H9 (cell line): ENCODE measurements at regions not wholly inside any gene's neighbourhood (a gene's known extent, or its start where the extent isn't known, plus 50 kb on each side); places are given as distances from the start of the nearest gene placed in this dataset.

Source experiments
- DNase-seq: peaks from one replicate; pipeline ENCODE4 v3.0.0-alpha.2; 2017
- H2AFZ ChIP-seq: one replicate; pipeline ENCODE4 v1.6.1; 2013; ENCODE audit warnings: mild to moderate bottlenecking, low read length, control low read depth, moderate library complexity
- H2AK5ac ChIP-seq: 2 replicates; pipeline ENCODE4 v1.6.1; 2013; ENCODE audit warnings: low read length, control low read depth, mixed read lengths; ENCODE audit not compliant: insufficient read length
- H2BK120ac ChIP-seq: one replicate; pipeline ENCODE4 v1.6.1; 2013; ENCODE audit warnings: low read depth, mild to moderate bottlenecking, low read length, control low read depth, inconsistent platforms; ENCODE audit not compliant: poor library complexity, severe bottlenecking
- H2BK12ac ChIP-seq: 2 replicates; pipeline ENCODE4 v1.6.1; 2013; ENCODE audit warnings: low read length, control low read depth, mixed read lengths, low read depth; ENCODE audit not compliant: insufficient read length
- H2BK15ac ChIP-seq: 2 replicates; pipeline ENCODE4 v1.6.1; 2013; ENCODE audit warnings: low read depth, low read length, control low read depth
- H2BK20ac ChIP-seq: one replicate; pipeline ENCODE4 v1.6.1; 2013; ENCODE audit warnings: low read depth, mild to moderate bottlenecking, low read length, control low read depth, inconsistent platforms; ENCODE audit not compliant: poor library complexity, severe bottlenecking
- H2BK5ac ChIP-seq: 2 replicates; pipeline ENCODE4 v1.6.1; 2013; ENCODE audit warnings: low read length, control low read depth, mixed read lengths; ENCODE audit not compliant: insufficient read length
- H3K14ac ChIP-seq: 2 replicates; pipeline ENCODE4 v1.6.1; 2013; ENCODE audit warnings: low read length, control low read depth; ENCODE audit not compliant: insufficient read depth
- H3K18ac ChIP-seq: 2 replicates; pipeline ENCODE4 v1.6.1; 2013; ENCODE audit warnings: low read depth, mild to moderate bottlenecking, mixed read lengths, low read length, control low read depth; ENCODE audit not compliant: insufficient read length
- H3K23ac ChIP-seq: 2 replicates; pipeline ENCODE4 v1.6.1; 2013; ENCODE audit warnings: low read length, control low read depth, mixed read lengths, low read depth; ENCODE audit not compliant: insufficient read length
- H3K23me2 ChIP-seq: 2 replicates; pipeline ENCODE4 v1.6.1; 2013; ENCODE audit warnings: low read depth, mild to moderate bottlenecking, mixed read lengths, low read length, control low read depth; ENCODE audit not compliant: insufficient read length, poor library complexity, severe bottlenecking
- H3K27ac ChIP-seq: 2 replicates; pipeline ENCODE4 v1.5.1; 2013; ENCODE audit warnings: low read length, control low read depth, mixed read lengths, low read depth; ENCODE audit not compliant: insufficient read length
- H3K27me3 ChIP-seq: 2 replicates; pipeline ENCODE4 v1.6.1; 2013; ENCODE audit warnings: low read length, control low read depth, inconsistent platforms; ENCODE audit not compliant: insufficient read depth
- H3K4ac ChIP-seq: 2 replicates; pipeline ENCODE4 v1.6.1; 2013; ENCODE audit warnings: low read depth, mild to moderate bottlenecking, control low read depth, inconsistent platforms, low read length, moderate library complexity
- H3K4me1 ChIP-seq: 2 replicates; pipeline ENCODE4 v1.6.1; 2013; ENCODE audit warnings: low read length, control low read depth, inconsistent platforms; ENCODE audit not compliant: insufficient read depth
- H3K4me2 ChIP-seq: 2 replicates; pipeline ENCODE4 v1.6.1; 2013; ENCODE audit warnings: low read length, control low read depth, mixed read lengths; ENCODE audit not compliant: insufficient read length, insufficient read depth
- H3K56ac ChIP-seq: 2 replicates; pipeline ENCODE4 v1.6.1; 2013; ENCODE audit warnings: low read depth, mild to moderate bottlenecking, mixed read lengths, low read length, control low read depth; ENCODE audit not compliant: insufficient read length
- H3K79me1 ChIP-seq: 2 replicates; pipeline ENCODE4 v1.6.1; 2013; ENCODE audit warnings: low read depth, mild to moderate bottlenecking, moderate library complexity, low read length, control low read depth, inconsistent platforms; ENCODE audit not compliant: insufficient read depth, poor library complexity, severe bottlenecking
- H3K79me2 ChIP-seq: 2 replicates; pipeline ENCODE4 v1.6.1; 2013; ENCODE audit warnings: low read length, control low read depth, inconsistent platforms; ENCODE audit not compliant: insufficient read depth
- H3K9ac ChIP-seq: 2 replicates; pipeline ENCODE4 v1.6.1; 2013; ENCODE audit warnings: low read length, control low read depth, mixed read lengths; ENCODE audit not compliant: insufficient read length; ENCODE audit errors: extremely low read depth
- H3K9me3 ChIP-seq: one replicate; pipeline ENCODE4 v1.6.1; 2013; ENCODE audit warnings: low read depth, low read length, inconsistent platforms; ENCODE audit not compliant: control insufficient read depth
- H3T11ph ChIP-seq: one replicate; pipeline ENCODE4 v1.6.1; 2013; ENCODE audit warnings: mild to moderate bottlenecking, low read length, control low read depth, inconsistent platforms
- H4K20me1 ChIP-seq: one replicate; pipeline ENCODE4 v1.6.1; 2013; ENCODE audit not compliant: control insufficient read depth, insufficient read length, insufficient read depth
- H4K5ac ChIP-seq: 2 replicates; pipeline ENCODE4 v1.6.1; 2013; ENCODE audit warnings: low read depth, mild to moderate bottlenecking, mixed read lengths, low read length, control low read depth; ENCODE audit not compliant: insufficient read length
- H4K8ac ChIP-seq: replicated peaks from 2 replicates; pipeline ENCODE4 v1.6.1; 2013; ENCODE audit warnings: low read length, control low read depth, mixed read lengths, low read depth; ENCODE audit not compliant: insufficient read length
- H4K91ac ChIP-seq: 2 replicates; pipeline ENCODE4 v1.6.1; 2013; ENCODE audit warnings: low read depth, mild to moderate bottlenecking, moderate library complexity, mixed read lengths, low read length, control low read depth; ENCODE audit not compliant: insufficient read length
- H3K27ac Mint-ChIP-seq, 3 experiments: 2 replicates in 2 of 3; 3 replicates in 1 of 3; pipeline ENCODE4 v1.8.0; 2020 to 2021; ENCODE audit warnings: mixed read lengths in 3 of 3, mild to moderate bottlenecking in 1 of 3, moderate library complexity in 1 of 3
- H3K27me3 Mint-ChIP-seq: 2 replicates; pipeline ENCODE4 v1.8.0; 2021; ENCODE audit warnings: low read depth, mild to moderate bottlenecking, moderate library complexity, mixed read lengths
- H3K36me3 Mint-ChIP-seq, 3 experiments: 2 replicates in 2 of 3; 3 replicates in 1 of 3; pipeline ENCODE4 v1.8.0; 2020 to 2021; ENCODE audit warnings: low read depth in 3 of 3, mixed read lengths in 3 of 3; ENCODE audit not compliant: insufficient read depth in 1 of 3
- H3K4me1 Mint-ChIP-seq, 2 experiments: 2 replicates each; pipeline ENCODE4 v1.8.0; 2020; ENCODE audit warnings: mixed read lengths in 2 of 2
- H3K4me3 Mint-ChIP-seq, 2 experiments: 2 replicates in 1 of 2; 3 replicates in 1 of 2; pipeline ENCODE4 v1.8.0; 2020 to 2021; ENCODE audit warnings: mild to moderate bottlenecking in 2 of 2, mixed read lengths in 2 of 2, moderate library complexity in 1 of 2
- H3K9me3 Mint-ChIP-seq, 2 experiments: 2 replicates in 1 of 2; 3 replicates in 1 of 2; pipeline ENCODE4 v1.8.0; 2020; ENCODE audit warnings: mild to moderate bottlenecking in 2 of 2, mixed read lengths in 2 of 2, moderate library complexity in 1 of 2
- WGBS: extraction: QIAGEN DNeasy Blood & Tissue Kit; methylation state at CpG from one replicate; pipeline ENCODE4 v1.1.7; 2013; ENCODE audit warnings: missing lambda C conversion rate, low lambda C conversion rate, mixed read lengths; ENCODE audit not compliant: insufficient read length; ENCODE audit errors: extremely low coverage; 5-methylcytosine and 5-hydroxymethylcytosine counted together
- TF ChIP-seq, protein P1 (sequence below): fragments of 200-600 bp; sonication (generic); conservative IDR thresholded peaks from 3 replicates; pipeline ENCODE4 v1.8.0; 2021; ENCODE audit warnings: antibody characterized with exemption, mild to moderate bottlenecking

DNA sequence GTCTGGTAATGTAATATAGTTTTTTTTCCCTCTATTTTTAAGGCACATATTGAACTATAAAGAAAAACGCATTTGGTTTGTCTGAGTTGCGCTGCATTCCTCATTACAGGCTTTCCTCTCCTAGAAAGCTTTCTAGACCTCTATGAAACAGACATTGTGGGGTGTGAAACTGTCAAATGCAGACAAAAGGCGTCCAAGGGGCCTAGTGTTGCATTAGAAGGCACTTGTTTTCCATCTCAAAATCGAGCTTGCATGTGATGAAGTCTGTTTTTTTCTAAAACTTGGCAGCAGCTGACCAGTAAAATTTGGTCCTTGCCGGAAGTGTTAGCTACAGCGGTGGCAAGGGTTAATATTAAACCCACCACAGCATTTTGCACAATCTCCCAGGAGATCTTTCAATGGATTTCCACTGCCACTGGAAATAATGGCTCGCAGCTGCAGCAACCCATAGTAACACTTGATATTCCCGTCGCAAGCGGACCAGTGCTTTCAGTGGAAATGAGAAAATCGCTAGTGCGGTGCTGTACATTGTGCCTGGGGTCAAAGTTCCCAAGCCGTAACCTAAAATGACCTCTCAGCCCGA lies 602.6 kb downstream of the KCNJ2 start:
- Mint-ChIP-seq H3K9me3 (no peaks in the 10 kb centered on the region), H3K27ac (no peak overlapping the region), H3K27me3 (no peaks in the 10 kb centered on the region; the same call in 1 of the 2 replicates), H3K4me3 (no peak overlapping the region), H3K36me3 (no peaks in the 10 kb centered on the region), H3K4me1 (peaks cover 0 to 4% of the 10 kb centered on the region in 2 experiments; a peak in 2 of 4 replicates)
- Histone ChIP-seq H3K9ac (no peak overlapping the region), H2BK15ac (no peak overlapping the region), H4K8ac (no peak overlapping the region), H3K4ac (no peak overlapping the region), H3T11ph (no peak overlapping the region), H3K18ac (no peak overlapping the region), H2BK12ac (no peak overlapping the region), H3K9me3 (no peaks in the 10 kb centered on the region), H3K4me1 (no peaks in the 10 kb centered on the region), H3K23ac (no peak overlapping the region), H3K27ac (no peak overlapping the region), H2BK120ac (no peak overlapping the region), H4K91ac (no peak overlapping the region), H3K79me2 (no peaks in the 10 kb centered on the region), H3K23me2 (no peaks in the 10 kb centered on the region), H2BK5ac (no peak overlapping the region), H4K5ac (no peak overlapping the region), H3K27me3 (no peaks in the 10 kb centered on the region), H2AK5ac (no peak overlapping the region), H4K20me1 (no peaks in the 10 kb centered on the region), H3K14ac (no peak overlapping the region), H2BK20ac (no peak overlapping the region), H3K4me2 (no peak overlapping the region), H3K79me1 (no peaks in the 10 kb centered on the region), H2AFZ (no peak overlapping the region), H3K56ac (no peak overlapping the region)
- no CpG with 5 or more reads among the region's 14 CpGs for WGBS
- DNase-seq: no peak
- TF ChIP-seq, protein P1, sequence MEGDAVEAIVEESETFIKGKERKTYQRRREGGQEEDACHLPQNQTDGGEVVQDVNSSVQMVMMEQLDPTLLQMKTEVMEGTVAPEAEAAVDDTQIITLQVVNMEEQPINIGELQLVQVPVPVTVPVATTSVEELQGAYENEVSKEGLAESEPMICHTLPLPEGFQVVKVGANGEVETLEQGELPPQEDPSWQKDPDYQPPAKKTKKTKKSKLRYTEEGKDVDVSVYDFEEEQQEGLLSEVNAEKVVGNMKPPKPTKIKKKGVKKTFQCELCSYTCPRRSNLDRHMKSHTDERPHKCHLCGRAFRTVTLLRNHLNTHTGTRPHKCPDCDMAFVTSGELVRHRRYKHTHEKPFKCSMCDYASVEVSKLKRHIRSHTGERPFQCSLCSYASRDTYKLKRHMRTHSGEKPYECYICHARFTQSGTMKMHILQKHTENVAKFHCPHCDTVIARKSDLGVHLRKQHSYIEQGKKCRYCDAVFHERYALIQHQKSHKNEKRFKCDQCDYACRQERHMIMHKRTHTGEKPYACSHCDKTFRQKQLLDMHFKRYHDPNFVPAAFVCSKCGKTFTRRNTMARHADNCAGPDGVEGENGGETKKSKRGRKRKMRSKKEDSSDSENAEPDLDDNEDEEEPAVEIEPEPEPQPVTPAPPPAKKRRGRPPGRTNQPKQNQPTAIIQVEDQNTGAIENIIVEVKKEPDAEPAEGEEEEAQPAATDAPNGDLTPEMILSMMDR: no peak
